ENCODE measurements at regions not wholly inside any gene's neighbourhood (a gene's known extent, or its start where the extent isn't known, plus 50 kb on each side); places are given as distances from the start of the nearest gene placed in this dataset.
"Not testable (repeated sequence)": the region's sequence is repeated elsewhere in the genome, so short reads cannot be mapped to it uniquely, and the experiment has no call there.

DNA sequence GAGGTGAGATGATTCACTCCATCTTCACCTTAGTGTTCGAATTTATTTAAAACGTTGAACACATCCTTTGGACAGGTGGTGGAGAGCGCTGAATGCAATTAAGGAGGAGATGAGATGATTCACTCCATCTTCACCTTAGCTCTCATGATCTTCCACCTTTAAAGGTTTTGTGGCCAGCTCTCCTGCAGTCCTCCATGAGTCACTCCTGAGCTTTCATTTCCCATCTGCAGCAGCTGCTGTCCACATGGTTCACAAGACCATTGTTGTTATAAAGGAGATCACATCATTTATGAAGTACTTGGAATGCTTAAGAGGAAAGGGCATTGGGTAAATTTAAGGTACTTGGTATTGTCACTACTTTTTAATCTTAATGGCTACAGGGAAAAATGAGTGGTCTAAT is 298.5 kb downstream of the PAX3 start:
- DNase-seq (ENCODE audit: insufficient read length, low spot score) (peak; percentile 56), FAIRE-seq (peak; percentile 62)

DNA sequence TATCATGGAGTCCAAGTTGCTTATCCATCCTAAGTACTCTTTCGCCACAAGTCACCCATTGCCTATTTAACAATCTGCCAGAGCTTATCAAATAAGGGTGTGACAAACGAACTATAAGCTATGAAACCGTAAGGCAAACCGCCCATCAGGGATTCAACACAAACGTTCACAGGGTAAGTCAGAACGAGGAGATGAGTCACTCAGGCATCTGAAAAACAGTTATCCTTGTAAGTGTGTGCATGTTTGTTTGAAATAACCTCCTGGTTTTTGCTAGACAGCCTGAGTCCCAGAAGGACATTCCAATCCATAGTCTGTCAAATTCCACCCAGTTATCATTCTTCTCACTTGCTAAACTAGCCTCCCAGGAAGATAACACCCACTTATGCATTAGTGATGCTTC is 299.1 kb downstream of the PAX3 start:
- peak; percentile 31 for DNase-seq (ENCODE audit: insufficient read length, low spot score)
- no peak for FAIRE-seq

DNA sequence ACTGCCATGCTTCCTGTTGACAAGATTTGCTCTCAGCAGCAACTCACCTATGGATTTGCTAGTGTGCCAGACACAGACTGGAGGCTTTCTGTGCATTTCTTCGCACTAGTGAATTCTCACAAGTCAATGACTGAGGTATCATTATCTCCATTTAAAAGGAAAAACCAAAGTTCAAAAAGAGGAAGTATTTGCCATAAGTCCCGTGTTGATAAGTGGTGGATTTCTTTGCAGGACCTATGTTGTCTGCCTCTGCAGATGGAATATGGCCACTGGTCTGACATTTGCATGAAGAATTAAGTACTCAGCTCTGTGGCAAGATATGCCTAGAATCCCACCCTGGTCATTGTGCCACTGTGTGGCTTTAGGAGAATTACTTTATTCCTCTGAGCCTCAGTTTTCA is 299.6 kb downstream of the PAX3 start:
- no peak for FAIRE-seq
- no peak for DNase-seq (ENCODE audit: insufficient read length, low spot score)

DNA sequence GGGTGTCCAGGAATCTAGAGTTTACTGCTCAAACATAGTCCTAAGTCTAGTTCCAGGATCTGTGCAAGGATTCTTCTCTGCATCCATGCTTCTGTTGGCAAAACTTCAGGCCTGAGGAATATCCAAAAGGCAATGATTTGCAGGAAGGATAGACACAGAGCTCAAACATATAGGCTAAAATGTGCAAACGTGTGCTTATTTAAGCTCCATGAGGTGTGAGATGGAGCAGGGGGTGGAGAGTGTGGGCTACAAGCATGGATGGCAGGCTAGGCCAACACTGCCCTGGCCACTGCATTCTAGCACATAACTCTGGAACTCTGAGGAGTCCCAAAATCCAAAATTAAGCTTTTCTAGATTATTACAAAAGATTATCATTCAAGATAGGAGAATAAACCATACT is 301.1 kb downstream of the PAX3 start:
- no peak for DNase-seq (ENCODE audit: insufficient read length, low spot score)
- no peak for FAIRE-seq

DNA sequence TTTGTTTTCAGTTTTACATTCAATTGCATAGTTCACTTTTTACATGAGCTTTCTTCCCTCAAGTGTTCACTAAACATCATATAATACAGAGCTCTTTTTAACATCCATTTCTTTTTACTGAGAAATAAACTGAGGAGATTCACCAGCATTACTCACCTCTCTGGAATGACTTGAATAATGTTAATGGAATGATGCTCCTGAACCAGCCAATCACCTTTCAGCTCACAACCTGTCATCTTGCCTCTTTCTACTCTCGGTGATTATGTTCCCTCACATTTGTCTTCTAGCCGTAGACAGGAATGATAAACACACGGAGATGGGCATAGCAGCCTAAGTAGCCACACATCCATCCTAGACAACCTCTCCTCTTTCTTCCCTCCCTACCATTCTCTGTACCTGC is 301.7 kb downstream of the PAX3 start:
- FAIRE-seq (peak; percentile 96), DNase-seq (ENCODE audit: insufficient read length, low spot score) (peak; percentile 85)

DNA sequence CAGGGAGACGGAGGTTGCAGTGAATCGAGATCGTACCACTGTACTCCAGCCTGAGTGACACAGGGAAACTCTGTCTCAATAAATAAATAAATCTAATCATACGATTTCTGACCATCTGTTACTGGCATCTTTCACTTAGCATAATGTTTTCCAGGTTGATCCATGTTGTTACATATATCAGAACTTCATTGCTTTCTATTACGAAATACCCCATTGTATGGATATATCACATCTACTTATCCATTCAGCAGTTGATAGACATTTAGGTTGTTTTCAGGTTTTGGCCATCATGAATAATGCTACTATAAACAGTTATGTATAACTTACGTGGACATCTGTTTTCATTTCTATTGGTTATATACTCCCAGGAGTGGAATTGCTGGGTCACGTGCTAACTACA is 303.9 kb downstream of the PAX3 start:
- no peak for FAIRE-seq
- DNase-seq (ENCODE audit: insufficient read length, low spot score), result no peak

DNA sequence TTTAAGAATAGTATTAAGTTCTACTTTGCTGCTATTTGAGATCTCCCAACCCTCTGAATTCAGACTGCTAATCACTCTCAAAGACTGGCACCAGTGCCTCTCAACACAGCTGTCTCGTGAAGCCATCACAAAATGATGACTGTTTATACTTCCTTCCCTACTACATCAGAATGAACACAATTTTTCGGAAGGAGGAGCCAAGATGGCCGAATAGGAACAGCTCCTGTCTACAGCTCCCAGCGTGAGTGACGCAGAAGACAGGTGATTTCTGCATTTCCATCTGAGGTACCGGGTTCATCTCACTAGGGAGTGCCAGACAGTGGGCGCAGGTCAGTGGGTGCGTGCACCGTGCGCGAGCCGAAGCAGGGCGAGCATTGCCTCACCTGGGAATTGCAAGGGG is 314.4 kb downstream of the PAX3 start:
- FAIRE-seq; DNase-seq (ENCODE audit: insufficient read length, low spot score): not testable (repeated sequence)

DNA sequence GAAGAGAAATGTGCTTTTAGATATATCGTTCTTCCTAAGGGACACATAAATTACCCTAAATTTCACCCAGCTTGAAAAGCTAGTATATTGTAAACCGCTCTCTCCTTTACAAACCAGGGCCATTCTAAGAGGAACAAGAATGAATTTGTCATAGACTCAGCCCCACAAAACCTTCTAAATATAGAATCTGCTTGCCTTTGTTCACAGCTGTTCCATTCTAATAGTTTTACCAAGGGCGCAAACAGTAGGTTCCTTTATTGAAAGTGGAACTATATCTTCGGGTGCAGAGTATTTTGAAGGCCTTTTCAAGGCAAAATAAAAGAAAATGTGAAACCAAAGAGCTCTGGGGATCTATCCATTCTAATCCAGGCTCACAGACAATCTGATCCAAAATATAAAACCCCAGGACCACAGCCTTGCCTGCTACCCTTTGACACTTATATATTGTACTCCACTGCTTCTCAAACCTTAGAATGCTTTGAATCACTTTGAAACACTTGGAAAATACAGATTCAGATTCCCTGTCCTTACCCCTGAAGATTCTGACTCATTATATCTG is 316.8 kb downstream of the PAX3 start:
- no peak for FAIRE-seq
- no peak for DNase-seq (ENCODE audit: insufficient read length, low spot score)

DNA sequence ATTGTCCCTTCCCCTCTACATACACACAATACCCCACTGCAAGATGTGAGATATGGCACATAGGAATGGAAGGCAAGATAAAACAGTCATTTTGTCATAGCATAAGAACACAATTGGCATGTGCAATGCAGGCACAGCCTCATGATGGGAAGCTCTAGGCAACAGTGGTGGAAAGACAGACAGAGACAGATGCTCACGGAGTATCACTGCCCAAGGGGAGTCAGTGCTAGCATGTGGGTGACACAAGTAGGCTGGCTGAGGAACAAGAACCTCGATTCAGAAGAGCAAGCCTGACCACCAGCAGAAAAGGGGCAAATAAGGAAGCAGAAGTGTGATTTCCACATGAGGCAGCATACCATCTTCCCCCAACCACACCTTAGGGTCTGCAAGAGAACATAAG is 323.6 kb downstream of the PAX3 start:
- no peak for DNase-seq (ENCODE audit: insufficient read length, low spot score)
- FAIRE-seq, result no peak

DNA sequence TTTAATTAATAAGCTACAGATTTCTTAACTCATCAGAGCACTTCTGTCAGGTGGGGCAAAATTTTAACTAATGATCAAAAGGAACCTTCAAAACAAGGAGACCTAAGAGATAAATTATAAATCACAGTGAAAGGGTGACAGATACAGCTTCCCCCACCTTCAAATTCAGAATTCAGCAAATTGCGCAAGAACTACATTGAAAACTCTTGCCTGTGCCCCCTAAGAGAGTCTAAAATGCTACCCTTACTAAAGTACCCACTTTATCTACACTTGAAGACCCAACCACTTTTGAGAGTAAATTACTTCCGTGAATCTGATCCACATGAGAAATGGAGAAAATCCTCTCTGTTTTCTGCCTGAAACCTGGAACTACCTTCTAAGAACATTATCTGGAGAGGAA is 324.9 kb downstream of the PAX3 start:
- FAIRE-seq, result no peak
- DNase-seq (ENCODE audit: insufficient read length, low spot score), result no peak

DNA sequence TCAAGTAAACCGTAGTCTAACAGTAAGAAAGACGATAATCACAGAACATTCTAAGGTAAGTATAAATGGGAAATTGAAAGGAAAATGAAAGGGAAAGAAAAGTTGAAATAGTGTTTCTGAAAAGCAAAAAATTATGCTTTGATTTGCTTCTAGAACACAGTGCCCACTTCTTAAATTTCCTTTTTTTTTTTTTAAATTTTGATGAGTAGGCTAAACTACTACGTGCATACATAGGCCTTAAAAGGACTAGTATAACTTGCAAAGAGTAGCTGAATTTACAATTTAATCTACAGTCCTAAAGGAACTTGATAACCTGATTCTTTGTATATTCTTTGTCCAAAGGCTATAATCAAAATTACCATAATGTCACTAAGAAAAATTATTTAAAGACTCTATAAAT is 325.3 kb downstream of the PAX3 start:
- FAIRE-seq, result no peak
- DNase-seq (ENCODE audit: insufficient read length, low spot score), result no peak

DNA sequence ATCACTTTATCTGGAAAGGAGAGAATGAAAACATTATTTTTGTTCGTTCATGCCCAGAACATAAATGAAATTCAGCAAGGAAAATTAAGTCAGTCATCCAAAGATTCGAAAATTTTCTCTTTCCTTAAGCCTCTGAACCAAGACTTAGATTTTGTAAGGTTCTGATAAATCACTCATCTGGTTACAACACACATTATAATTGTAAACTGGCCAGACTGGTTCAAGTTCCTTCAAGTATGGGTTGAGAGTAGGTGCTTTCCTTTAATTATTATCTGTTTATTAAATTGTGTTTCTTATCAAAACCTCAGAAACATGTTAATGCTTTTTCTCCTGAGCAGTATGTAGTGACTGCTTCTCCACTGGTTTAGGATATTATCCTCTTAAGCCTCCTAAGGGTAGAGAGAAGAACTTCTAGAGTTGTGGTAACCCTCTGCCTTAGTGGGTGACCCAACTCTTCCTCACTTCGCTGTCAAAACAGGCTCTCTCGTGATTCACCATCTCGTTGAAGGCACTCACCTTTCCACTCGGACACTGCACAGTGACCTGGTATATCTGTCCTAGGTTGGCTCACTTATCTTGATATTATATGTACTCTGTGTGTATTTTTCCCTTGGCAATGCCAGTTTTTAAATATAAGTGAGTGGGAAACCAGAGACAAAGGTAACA is 325.9 kb downstream of the PAX3 start:
- DNase-seq (ENCODE audit: insufficient read length, low spot score), result no peak
- FAIRE-seq, result no peak

DNA sequence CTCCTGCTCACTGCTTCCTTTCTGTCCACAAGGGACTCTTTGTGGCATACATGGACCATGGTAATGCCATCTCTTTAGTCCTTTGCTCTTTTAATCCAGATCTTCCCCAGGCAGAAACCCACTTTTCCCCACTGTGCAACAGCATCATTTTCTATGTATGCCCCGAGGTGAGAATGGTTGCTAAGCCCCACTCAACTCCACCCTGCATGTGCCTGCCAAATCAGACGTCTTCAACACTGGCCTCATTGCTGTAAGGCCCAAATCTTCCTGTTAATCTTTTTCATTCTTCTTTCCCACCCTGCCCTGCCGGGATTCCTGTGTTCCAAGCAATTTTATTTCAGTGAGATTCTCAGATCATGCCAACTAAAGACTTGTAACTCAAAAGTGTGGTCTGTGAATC is 328.4 kb downstream of the PAX3 start:
- no peak for FAIRE-seq

DNA sequence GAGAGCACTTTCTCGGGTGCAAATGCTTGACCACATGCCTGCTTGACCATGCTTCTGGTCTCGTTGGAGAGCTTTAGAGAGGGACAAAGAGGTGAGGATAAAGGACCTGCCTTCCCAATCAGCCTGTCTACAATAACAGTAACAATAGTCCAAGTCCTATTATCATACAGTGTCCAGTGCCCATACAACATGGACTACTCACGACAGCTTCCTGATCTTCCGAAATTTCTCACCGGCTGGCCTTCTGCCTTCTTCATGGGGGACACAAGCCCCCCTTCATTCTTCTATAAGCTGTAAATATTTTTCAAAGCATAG is 329.0 kb downstream of the PAX3 start:
- no peak for DNase-seq (ENCODE audit: insufficient read length, low spot score)
- no peak for FAIRE-seq

More for the DNA sequence above, 328.4 kb downstream of the PAX3 start:
- no peak for DNase-seq (ENCODE audit: insufficient read length, low spot score)

DNA sequence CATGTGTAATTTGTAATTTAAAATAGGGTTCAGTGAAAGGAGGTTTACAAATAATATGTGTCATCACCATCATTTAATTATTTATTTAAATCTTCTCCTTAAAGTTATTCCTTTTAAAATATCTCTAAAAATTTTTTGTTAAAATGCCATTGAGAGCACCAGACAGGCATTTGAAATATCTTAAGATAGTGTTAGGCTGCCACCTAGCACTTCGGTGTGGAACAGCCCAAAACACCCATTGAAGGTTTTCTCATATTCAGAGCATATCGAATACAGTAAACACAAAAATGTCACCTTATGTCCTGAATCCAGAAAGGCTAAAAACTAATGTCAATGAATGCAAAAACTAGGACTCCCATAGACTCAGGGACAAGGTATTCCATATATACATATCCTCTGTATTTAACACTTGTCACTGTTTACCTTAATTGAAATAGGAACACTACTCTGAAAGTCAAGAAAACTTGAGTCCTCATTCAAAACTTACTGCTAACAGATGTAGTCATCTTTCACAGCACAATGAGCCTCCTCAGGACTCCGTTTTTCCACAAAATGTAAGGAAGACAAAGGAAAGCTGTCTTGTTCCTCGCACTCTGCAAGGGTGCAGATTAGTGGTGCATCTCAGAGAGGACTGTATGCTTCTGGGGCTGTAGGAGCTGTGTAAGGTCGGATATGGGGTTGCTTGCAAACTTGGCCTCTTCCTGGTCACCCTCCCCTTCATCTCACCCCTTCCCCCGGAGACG is 329.5 kb downstream of the PAX3 start:
- peak; percentile 32 for DNase-seq (ENCODE audit: insufficient read length, low spot score)
- no peak for FAIRE-seq

DNA sequence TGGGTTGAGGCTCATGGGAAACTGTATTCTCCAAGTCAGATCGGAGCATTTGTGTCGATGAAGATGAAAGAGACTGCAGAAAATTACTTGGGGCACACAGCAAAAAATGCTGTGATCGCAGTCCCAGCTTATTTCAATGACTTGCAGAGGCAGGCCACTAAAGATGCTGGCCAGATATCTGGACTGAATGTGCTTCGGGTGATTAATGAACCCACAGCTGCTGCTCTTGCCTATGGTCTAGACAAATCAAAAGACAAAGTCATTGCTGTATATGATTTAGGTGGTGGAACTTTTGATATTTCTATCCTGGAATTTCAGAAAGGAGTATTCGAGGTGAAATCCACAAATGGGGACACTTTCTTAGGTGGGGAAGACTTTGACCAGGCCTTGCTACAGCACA is 336.6 kb downstream of the PAX3 start:
- FAIRE-seq (no peak), DNase-seq (ENCODE audit: insufficient read length, low spot score) (no peak)

DNA sequence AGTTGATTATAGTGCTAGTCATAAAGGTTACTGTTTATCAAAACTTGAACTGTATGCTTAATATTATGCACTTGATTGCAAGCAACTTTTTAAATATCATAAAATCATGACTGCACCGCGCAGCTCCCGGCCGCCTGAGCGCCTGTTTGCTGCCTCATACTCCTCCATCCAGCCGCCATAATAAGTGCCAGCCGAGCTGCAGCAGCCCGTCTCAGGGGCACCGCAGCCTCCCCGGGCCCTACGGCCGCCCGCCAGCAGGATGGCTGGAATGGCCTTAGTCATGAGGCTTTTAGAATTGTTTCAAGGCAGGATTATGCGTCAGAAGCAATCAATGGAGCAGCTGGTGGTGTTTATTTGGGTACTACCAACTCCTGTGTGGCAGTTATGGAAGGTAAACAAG is 337.2 kb downstream of the PAX3 start:
- DNase-seq (ENCODE audit: insufficient read length, low spot score) (no peak), FAIRE-seq (no peak)

DNA sequence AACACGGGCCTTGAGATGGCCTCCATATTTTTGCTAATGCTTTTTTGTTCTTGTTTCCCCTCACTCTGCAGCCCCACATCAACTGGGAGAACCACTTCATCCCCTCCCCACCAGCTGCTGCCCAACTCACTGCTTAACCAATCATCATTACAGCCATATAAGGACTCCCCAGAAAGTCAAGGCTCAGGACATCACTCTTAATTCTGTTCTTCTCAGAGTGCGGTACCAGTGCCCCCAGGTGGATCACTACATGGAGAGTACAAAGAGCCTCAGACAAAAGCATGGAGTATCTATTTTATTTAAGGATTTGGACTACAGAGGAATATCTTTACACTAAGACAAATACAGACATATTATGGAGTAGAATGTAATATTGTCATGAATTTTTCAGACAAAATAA is 340.6 kb downstream of the PAX3 start:
- FAIRE-seq (no peak), DNase-seq (ENCODE audit: insufficient read length, low spot score) (peak; percentile 3)

DNA sequence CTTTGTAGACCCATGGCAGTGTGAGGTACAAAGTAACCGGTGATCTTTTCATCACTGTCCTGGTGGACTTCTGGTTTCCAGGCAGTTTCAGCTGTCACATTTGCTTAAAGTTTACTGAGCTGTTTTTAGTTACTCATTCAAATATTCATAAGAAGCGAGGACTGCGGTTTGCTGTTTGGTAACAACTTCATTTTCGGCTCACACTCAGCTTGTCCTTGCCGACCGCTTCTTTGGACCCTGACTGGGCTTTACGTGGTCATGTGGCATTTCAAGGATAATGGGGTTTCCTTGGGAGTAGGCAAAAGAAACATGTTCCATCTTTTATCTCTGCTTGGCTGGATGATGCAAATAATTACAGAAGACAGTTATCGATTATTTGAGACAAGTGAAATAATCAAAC is 350.7 kb downstream of the PAX3 start:
- FAIRE-seq (no peak), DNase-seq (ENCODE audit: insufficient read length, low spot score) (no peak)

DNA sequence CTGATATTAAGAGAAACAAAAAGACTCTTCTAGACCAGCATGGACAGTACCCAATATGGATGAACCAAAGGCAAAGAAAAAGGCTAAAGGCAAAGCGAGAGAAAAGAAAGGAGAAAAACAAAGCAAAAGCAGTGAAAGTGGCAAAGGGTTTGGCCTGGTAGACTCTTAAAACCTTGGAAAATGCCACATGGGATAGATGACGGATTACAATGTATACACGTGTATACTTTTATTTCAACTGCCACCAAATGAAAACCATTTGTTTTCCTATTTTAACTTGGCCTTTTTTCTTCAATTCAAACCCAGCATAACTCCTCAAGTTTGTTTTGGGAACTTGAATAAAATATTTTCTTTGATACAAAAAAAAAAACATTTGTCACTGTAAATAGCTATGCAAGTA is 354.3 kb downstream of the PAX3 start:
- not testable (repeated sequence) for FAIRE-seq; DNase-seq (ENCODE audit: insufficient read length, low spot score)

DNA sequence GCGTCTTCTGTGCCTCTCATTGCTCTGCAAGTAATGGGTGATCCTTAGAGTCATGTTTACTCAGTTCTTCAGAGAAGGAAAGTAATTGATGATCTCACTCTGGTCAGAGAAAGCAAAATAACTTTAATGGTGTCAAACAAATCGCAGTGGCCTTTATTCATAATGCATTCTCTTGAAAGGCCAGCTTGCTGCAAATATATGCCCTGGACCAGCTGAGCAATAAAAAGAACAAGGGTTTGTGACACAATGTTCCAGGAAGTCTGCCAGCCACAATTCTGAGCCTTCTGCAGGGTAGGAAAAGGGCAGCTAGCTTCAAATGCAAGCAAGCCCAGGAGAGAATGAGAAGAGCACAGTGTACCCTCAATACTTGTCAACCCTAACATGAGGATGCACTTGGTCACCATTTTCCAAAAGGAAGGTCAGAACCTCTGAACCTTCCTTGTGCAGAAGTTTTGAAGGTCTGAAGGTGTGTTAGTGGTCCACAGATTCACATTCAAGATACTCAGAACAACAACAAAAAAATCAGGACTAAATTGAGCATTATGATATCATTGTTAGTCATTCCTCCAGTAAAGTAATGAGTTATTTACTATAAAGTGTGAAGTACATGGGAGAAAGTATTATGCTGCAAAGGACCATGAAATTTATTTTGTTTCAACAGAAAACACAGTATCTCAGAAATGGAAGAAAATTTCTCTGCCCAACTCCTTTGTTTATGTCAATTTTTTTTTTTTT is 355.6 kb downstream of the PAX3 start:
- FAIRE-seq (no peak), DNase-seq (ENCODE audit: insufficient read length, low spot score) (no peak)

Data from HTR-8/SVneo (cell line).